Natural killer cell (primary cell): ENCODE measurements at regions not wholly inside any gene's neighbourhood (a gene's known extent, or its start where the extent isn't known, plus 50 kb on each side); places are given as distances from the start of the nearest gene placed in this dataset.

Experiments
- ATAC-seq, 3 donors: fragments of 150-1000 bp in 2 of 3; fragments of 200-7000 bp in 1 of 3; cut with Tn5 transposase; 1 replicate in 1 of 3; 2 replicates in 2 of 3; pipeline ENCODE4 v1.10.0; 2021; ENCODE audit warnings: mild to moderate bottlenecking in 2 of 3, moderate library complexity in 2 of 3
- DNase-seq, 2 donors: peaks; one replicate each; pipeline versions ENCODE4 v3.0.0 to v3.0.0-alpha.2; 2013 to 2021; ENCODE audit warnings: mixed read lengths in 1 of 2
- H3K27ac ChIP-seq: one replicate; pipeline ENCODE4 v1.5.1; 2013; ENCODE audit warnings: mild to moderate bottlenecking, low read length
- H3K27me3 ChIP-seq: one replicate; pipeline ENCODE4 v1.6.1; 2013; ENCODE audit warnings: low read length; ENCODE audit not compliant: control insufficient read depth, insufficient read depth
- H3K36me3 ChIP-seq: one replicate; pipeline ENCODE4 v1.6.1; 2013; ENCODE audit warnings: low read length; ENCODE audit not compliant: control insufficient read depth, insufficient read depth
- H3K4me1 ChIP-seq: one replicate; pipeline ENCODE4 v1.6.1; 2013; ENCODE audit warnings: low read length; ENCODE audit not compliant: control insufficient read depth, insufficient read depth
- H3K4me3 ChIP-seq: one replicate; pipeline ENCODE4 v1.5.1; 2013; ENCODE audit warnings: low read length
- H3K9me3 ChIP-seq: one replicate; pipeline ENCODE4 v1.6.1; 2013; ENCODE audit warnings: low read length; ENCODE audit not compliant: control insufficient read depth, insufficient read depth
- H3K27ac Mint-ChIP-seq, 2 donors: one replicate each; pipeline ENCODE4 v1.8.0; 2022; ENCODE audit warnings: mild to moderate bottlenecking in 2 of 2, mixed read lengths in 2 of 2, moderate library complexity in 1 of 2
- H3K27me3 Mint-ChIP-seq, 2 donors: one replicate each; pipeline ENCODE4 v1.8.0; 2022; ENCODE audit warnings: low read depth in 2 of 2, mixed read lengths in 2 of 2
- H3K36me3 Mint-ChIP-seq: one replicate; pipeline ENCODE4 v1.8.0; 2022; ENCODE audit warnings: mixed read lengths
- H3K4me1 Mint-ChIP-seq, 2 donors: one replicate each; pipeline ENCODE4 v1.8.0; 2022; ENCODE audit warnings: mixed read lengths in 2 of 2
- H3K4me3 Mint-ChIP-seq: one replicate; pipeline ENCODE4 v1.8.0; 2022; ENCODE audit warnings: mild to moderate bottlenecking, moderate library complexity, mixed read lengths
- H3K9me3 Mint-ChIP-seq, 2 donors: one replicate each; pipeline ENCODE4 v1.8.0; 2022; ENCODE audit warnings: mixed read lengths in 2 of 2
- CTCF ChIP-seq: fragments of 200-600 bp; IDR thresholded peaks from one replicate; pipeline ENCODE4 v1.8.0; 2022; ENCODE audit warnings: antibody characterized with exemption
- WGBS: methylation state at CpG from one replicate; pipeline ENCODE4 v1.1.7; 2013; ENCODE audit warnings: missing lambda C conversion rate; ENCODE audit not compliant: insufficient coverage; 5-methylcytosine and 5-hydroxymethylcytosine counted together
- intact Hi-C: fragments of 100-400 bp; cut with micrococcal nuclease; formaldehyde crosslinking; loops from one replicate; pipeline ENCODE4 v1.14.2; 2022

GRCh38 chr6:168222115-168223043 is 97.2 kb downstream of the DACT2 start:
- Mint-ChIP-seq H3K27ac (no peak overlapping the region), H3K36me3 (no peaks in the 10 kb centered on the region), H3K4me1 (no peaks in the 10 kb centered on the region), H3K9me3 (no peaks in the 10 kb centered on the region), H3K27me3 (peaks cover 8 to 9% of the 10 kb centered on the region in 2 donors), H3K4me3 (no peak overlapping the region)
- DNase-seq (no peak), ATAC-seq (peak in 1 of 3 donors; percentile 20)
- H3K9me3 ChIP-seq: no peaks in the 10 kb centered on the region
- WGBS: 86% methylated on average over 17 of the region's 17 CpGs
- TF ChIP-seq CTCF: no peak
- no peaks in the 10 kb centered on the region for H3K4me1 ChIP-seq
- H3K36me3 ChIP-seq: no peaks in the 10 kb centered on the region
- no peaks in the 10 kb centered on the region for H3K27me3 ChIP-seq
- no peak overlapping the region for H3K4me3 ChIP-seq
- intact Hi-C loops: no loop called here
- no peak overlapping the region for H3K27ac ChIP-seq

- Mint-ChIP-seq H3K4me3 (no peak overlapping the region), H3K9me3 (no peaks in the 10 kb centered on the region), H3K4me1 (no peaks in the 10 kb centered on the region), H3K27me3 (peaks cover 8 to 9% of the 10 kb centered on the region in 2 donors), H3K27ac (no peak overlapping the region), H3K36me3 (no peaks in the 10 kb centered on the region)
- no peak overlapping the region for H3K27ac ChIP-seq
- no peaks in the 10 kb centered on the region for H3K4me1 ChIP-seq
- 88% methylated on average over 8 of the region's 8 CpGs for WGBS
- TF ChIP-seq CTCF: no peak
- no peaks in the 10 kb centered on the region for H3K9me3 ChIP-seq
- H3K36me3 ChIP-seq: no peaks in the 10 kb centered on the region
- no peak overlapping the region for H3K4me3 ChIP-seq
- H3K27me3 ChIP-seq: no peaks in the 10 kb centered on the region
- ATAC-seq: no peak
- intact Hi-C loops: no loop called here
- DNase-seq: no peak
Measured at GRCh38 chr6:168221497-168222079, 98.0 kb downstream of the DACT2 start.

GRCh38 chr6:168221000-168221399 is 98.6 kb downstream of the DACT2 start:
- ATAC-seq (no peak), DNase-seq (no peak)
- no peak overlapping the region for H3K27ac Mint-ChIP-seq
- Histone ChIP-seq H3K4me3 (no peak overlapping the region), H3K36me3 (no peaks in the 10 kb centered on the region), H3K27me3 (no peaks in the 10 kb centered on the region), H3K27ac (no peak overlapping the region), H3K4me1 (no peaks in the 10 kb centered on the region), H3K9me3 (no peaks in the 10 kb centered on the region)
- H3K4me1 Mint-ChIP-seq: no peaks in the 10 kb centered on the region
- H3K27me3 Mint-ChIP-seq: peaks cover 5% of the 10 kb centered on the region in 2 donors
- H3K9me3 Mint-ChIP-seq: no peaks in the 10 kb centered on the region
- TF ChIP-seq CTCF: no peak
- H3K4me3 Mint-ChIP-seq: no peak overlapping the region
- WGBS: 74% methylated on average over 5 of the region's 5 CpGs
- intact Hi-C loops: no loop called here
- no peaks in the 10 kb centered on the region for H3K36me3 Mint-ChIP-seq
